NCI-H2029 (cell line): ENCODE measurements at regions not wholly inside any gene's neighbourhood (a gene's known extent, or its start where the extent isn't known, plus 50 kb on each side); places are given as distances from the start of the nearest gene placed in this dataset.

Source experiments
- DNase-seq: peaks from one replicate; lab custom pipeline; 2025; lab: John Stamatoyannopoulos, UW

GRCh38 chr2:176813156-176813555, 399.4 kb upstream of the HNRNPA3 start:
- DNase-seq, result no peak

- DNase-seq, result no peak
Observed at GRCh38 chr2:176813621-176814049, 399.0 kb upstream of the HNRNPA3 start.

GRCh38 chr2:176814274-176814673, 398.3 kb upstream of the HNRNPA3 start:
- DNase-seq, result no peak

GRCh38 chr2:176814740-176815367, 397.7 kb upstream of the HNRNPA3 start:
- peak; percentile 42 for DNase-seq

- peak; percentile 24 for DNase-seq
Observed at GRCh38 chr2:176817061-176817565, 395.5 kb upstream of the HNRNPA3 start.

GRCh38 chr2:176818076-176818475, 394.5 kb upstream of the HNRNPA3 start:
- no peak for DNase-seq

- no peak for DNase-seq
Observed at GRCh38 chr2:176818617-176819016, 394.0 kb upstream of the HNRNPA3 start.

- DNase-seq, result no peak
Observed at GRCh38 chr2:176819306-176819705, 393.3 kb upstream of the HNRNPA3 start.

- DNase-seq, result no peak
Observed at GRCh38 chr2:176820371-176820932, 392.1 kb upstream of the HNRNPA3 start.

- DNase-seq, result no peak
Observed at GRCh38 chr2:176821350-176821749, 391.2 kb upstream of the HNRNPA3 start.

- DNase-seq, result no peak
Observed at GRCh38 chr2:176822060-176822459, 390.5 kb upstream of the HNRNPA3 start.

GRCh38 chr2:176826356-176826755, 386.2 kb upstream of the HNRNPA3 start:
- DNase-seq, result no peak

- no peak for DNase-seq
Observed at GRCh38 chr2:176826984-176827668, 385.5 kb upstream of the HNRNPA3 start.

- no peak for DNase-seq
Observed at GRCh38 chr2:176830362-176830761, 382.2 kb upstream of the HNRNPA3 start.

- no peak for DNase-seq
Observed at GRCh38 chr2:176832086-176832485, 380.5 kb upstream of the HNRNPA3 start.

GRCh38 chr2:176833671-176834070, 378.9 kb upstream of the HNRNPA3 start:
- no peak for DNase-seq

- DNase-seq, result no peak
Observed at GRCh38 chr2:176834226-176834625, 378.4 kb upstream of the HNRNPA3 start.

- DNase-seq, result no peak
Observed at GRCh38 chr2:176843208-176843607, 369.4 kb upstream of the HNRNPA3 start.

GRCh38 chr2:176844461-176844860, 368.1 kb upstream of the HNRNPA3 start:
- peak; percentile 16 for DNase-seq

GRCh38 chr2:176845718-176846117, 366.9 kb upstream of the HNRNPA3 start:
- DNase-seq, result no peak

GRCh38 chr2:176847575-176847974, 365.0 kb upstream of the HNRNPA3 start:
- DNase-seq, result no peak

GRCh38 chr2:176848844-176849243, 363.8 kb upstream of the HNRNPA3 start:
- no peak for DNase-seq

- DNase-seq, result no peak
Observed at GRCh38 chr2:176851200-176851888, 361.2 kb upstream of the HNRNPA3 start.
